ENCODE measurements at regions not wholly inside any gene's neighbourhood (a gene's known extent, or its start where the extent isn't known, plus 50 kb on each side); places are given as distances from the start of the nearest gene placed in this dataset.

DNA sequence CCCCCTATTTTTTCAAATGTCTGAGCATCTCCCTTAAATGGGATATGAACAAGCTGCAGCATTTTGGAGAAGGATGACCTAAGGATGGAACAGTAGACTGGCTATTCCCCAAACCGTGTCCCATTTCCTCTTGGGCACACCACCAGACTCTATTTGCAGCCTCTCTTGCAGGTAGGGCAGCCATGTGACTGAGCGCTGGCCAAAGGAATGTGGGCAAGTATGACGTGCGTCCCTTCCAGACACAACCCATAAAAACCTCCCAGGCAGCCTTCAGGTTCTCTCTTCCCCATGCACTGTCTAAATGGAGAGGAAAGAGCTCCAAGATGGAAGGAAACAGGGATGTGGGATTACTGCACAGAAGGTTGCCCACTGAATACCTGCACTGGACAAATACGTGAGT lies 149.7 kb downstream of the CCT6B start:
- no peaks in the 10 kb centered on the region for H3K27me3 ChIP-seq
- no peaks in the 10 kb centered on the region for H3K4me1 ChIP-seq
- TF ChIP-seq, protein P1, sequence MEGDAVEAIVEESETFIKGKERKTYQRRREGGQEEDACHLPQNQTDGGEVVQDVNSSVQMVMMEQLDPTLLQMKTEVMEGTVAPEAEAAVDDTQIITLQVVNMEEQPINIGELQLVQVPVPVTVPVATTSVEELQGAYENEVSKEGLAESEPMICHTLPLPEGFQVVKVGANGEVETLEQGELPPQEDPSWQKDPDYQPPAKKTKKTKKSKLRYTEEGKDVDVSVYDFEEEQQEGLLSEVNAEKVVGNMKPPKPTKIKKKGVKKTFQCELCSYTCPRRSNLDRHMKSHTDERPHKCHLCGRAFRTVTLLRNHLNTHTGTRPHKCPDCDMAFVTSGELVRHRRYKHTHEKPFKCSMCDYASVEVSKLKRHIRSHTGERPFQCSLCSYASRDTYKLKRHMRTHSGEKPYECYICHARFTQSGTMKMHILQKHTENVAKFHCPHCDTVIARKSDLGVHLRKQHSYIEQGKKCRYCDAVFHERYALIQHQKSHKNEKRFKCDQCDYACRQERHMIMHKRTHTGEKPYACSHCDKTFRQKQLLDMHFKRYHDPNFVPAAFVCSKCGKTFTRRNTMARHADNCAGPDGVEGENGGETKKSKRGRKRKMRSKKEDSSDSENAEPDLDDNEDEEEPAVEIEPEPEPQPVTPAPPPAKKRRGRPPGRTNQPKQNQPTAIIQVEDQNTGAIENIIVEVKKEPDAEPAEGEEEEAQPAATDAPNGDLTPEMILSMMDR (IDR thresholded peaks at IDR 0.05), result no peak
- H3K9me3 ChIP-seq, result no peaks in the 10 kb centered on the region
- intact Hi-C loops (cut with DNase I), result loop anchor here (10.0 kb wide), 1 partner anchor 183 kb away; no protein-coding TSS in a partner anchor
- no peak overlapping the region for H3K27ac ChIP-seq
- H3K4me3 ChIP-seq, result no peak overlapping the region
- no peak overlapping the region for H3K9ac ChIP-seq (ENCODE audit: low read depth in 2 of 2, low read length in 2 of 2)
- DNase-seq, result no peak
- H3K36me3 ChIP-seq, result no peaks in the 10 kb centered on the region

DNA sequence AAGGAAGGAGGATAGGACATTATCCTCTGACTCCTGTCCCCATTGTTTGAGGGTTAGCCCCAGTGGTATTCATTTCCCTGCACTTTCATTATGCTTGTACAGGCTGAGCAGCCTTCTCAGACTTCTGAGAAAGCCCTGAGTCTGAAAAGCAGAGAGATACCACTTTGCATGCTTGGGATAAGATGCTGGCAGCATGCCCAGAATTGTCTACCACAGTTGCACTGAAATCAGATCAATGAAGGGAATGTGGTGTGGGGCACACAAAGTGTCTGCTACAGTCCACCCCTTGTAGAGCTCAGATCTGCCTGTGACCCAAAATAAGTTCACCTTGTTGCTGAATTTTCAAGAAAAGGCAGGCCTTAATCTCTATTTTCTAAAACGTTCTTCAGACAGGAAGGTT lies 160.6 kb downstream of the CCT6B start:
- no peak overlapping the region for H3K9ac ChIP-seq (ENCODE audit: low read depth in 2 of 2, low read length in 2 of 2)
- H3K4me1 ChIP-seq, result no peaks in the 10 kb centered on the region
- TF ChIP-seq, protein P1 (IDR thresholded peaks at IDR 0.05), result no peak
- H3K36me3 ChIP-seq, result no peaks in the 10 kb centered on the region
- no peak overlapping the region for H3K27ac ChIP-seq
- no peaks in the 10 kb centered on the region for H3K27me3 ChIP-seq
- DNase-seq, result no peak
- H3K4me3 ChIP-seq, result no peak overlapping the region
- intact Hi-C loops (cut with DNase I), result no loop called here
- no peaks in the 10 kb centered on the region for H3K9me3 ChIP-seq

DNA sequence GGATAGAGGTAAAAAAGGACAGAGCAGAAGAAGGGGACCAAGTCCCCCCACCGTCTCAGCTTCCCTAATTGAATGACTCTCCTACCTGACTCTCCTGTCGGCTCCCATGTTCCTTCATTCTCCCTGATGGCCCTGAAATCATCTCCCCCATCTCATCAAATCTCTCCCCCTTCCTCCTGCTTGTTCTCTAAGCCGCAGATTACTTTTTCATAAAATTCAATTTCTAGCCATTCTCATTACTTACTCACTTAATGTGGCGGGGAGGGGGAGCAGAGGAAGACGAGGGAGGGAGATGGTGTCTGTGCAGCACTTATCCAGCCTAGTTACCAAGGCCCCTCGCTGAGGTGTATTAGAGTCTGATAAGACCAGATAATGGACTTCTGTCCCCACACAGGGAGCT lies 161.5 kb downstream of the CCT6B start:
- intact Hi-C loops (cut with DNase I), result no loop called here
- H3K36me3 ChIP-seq, result no peaks in the 10 kb centered on the region
- no peaks in the 10 kb centered on the region for H3K4me1 ChIP-seq
- no peak overlapping the region for H3K9ac ChIP-seq (ENCODE audit: low read depth in 2 of 2, low read length in 2 of 2)
- TF ChIP-seq, protein P1 (IDR thresholded peaks at IDR 0.05), result no peak
- H3K27ac ChIP-seq, result no peak overlapping the region
- H3K9me3 ChIP-seq, result no peaks in the 10 kb centered on the region
- no peak overlapping the region for H3K4me3 ChIP-seq
- H3K27me3 ChIP-seq, result no peaks in the 10 kb centered on the region
- DNase-seq, result no peak

DNA sequence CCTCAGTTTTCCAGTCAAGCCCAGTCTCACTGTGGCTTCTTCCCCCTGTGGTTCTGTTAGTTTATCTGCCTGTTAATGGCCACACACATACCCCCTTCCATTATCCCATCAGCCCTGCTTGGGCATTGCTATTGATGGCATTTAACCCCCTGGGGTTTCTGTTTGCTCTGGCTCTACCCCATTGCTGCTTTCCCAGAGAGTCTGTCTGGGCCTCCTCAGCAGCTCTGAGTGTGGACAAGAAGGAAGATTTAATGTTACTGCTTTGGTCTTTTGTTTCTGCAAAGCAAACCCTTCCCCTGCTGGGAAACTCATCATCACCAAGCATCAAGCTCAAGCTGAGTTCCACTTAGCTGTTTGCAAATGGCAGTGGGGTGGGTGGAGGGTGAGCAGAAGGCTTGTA lies 162.7 kb downstream of the CCT6B start:
- H3K4me1 ChIP-seq, result no peaks in the 10 kb centered on the region
- intact Hi-C loops (cut with DNase I), result no loop called here
- no peaks in the 10 kb centered on the region for H3K36me3 ChIP-seq
- TF ChIP-seq, protein P1 (IDR thresholded peaks at IDR 0.05), result no peak
- no peak overlapping the region for H3K9ac ChIP-seq (ENCODE audit: low read depth in 2 of 2, low read length in 2 of 2)
- no peak overlapping the region for H3K27ac ChIP-seq
- H3K9me3 ChIP-seq, result no peaks in the 10 kb centered on the region
- no peaks in the 10 kb centered on the region for H3K27me3 ChIP-seq
- no peak overlapping the region for H3K4me3 ChIP-seq
- DNase-seq, result no peak

DNA sequence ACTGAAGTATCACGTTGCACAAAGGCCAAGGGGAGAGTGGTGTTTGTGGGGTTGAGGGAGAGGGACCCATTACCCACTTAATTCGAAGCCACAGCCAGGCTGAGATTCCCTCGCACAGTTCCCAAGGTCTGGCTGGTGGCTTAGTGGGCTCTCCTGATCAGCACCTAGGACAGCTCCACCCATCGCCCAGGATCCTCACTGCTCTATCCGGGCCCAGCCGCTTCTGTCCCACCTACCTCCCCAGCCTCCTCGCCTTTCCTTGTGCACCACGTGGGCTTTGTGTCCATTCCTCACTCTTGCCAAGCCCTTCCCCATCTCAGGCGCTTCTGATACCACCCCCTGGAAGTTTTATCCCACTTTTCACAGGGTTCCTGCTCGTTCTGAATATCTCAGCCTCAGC lies 163.5 kb downstream of the CCT6B start:
- no peaks in the 10 kb centered on the region for H3K27me3 ChIP-seq
- intact Hi-C loops (cut with DNase I), result no loop called here
- no peaks in the 10 kb centered on the region for H3K4me1 ChIP-seq
- no peak overlapping the region for H3K9ac ChIP-seq (ENCODE audit: low read depth in 2 of 2, low read length in 2 of 2)
- no peak overlapping the region for H3K27ac ChIP-seq
- no peaks in the 10 kb centered on the region for H3K9me3 ChIP-seq
- DNase-seq, result no peak
- TF ChIP-seq, protein P1 (IDR thresholded peaks at IDR 0.05), result no peak
- no peak overlapping the region for H3K4me3 ChIP-seq
- no peaks in the 10 kb centered on the region for H3K36me3 ChIP-seq

Measured in colonic mucosa (tissue), 4 donors.